ENCODE measurements at regions not wholly inside any gene's neighbourhood (a gene's known extent, or its start where the extent isn't known, plus 50 kb on each side); places are given as distances from the start of the nearest gene placed in this dataset.
"Not testable (repeated sequence)": the region's sequence is repeated elsewhere in the genome, so short reads cannot be mapped to it uniquely, and the experiment has no call there.

DNA sequence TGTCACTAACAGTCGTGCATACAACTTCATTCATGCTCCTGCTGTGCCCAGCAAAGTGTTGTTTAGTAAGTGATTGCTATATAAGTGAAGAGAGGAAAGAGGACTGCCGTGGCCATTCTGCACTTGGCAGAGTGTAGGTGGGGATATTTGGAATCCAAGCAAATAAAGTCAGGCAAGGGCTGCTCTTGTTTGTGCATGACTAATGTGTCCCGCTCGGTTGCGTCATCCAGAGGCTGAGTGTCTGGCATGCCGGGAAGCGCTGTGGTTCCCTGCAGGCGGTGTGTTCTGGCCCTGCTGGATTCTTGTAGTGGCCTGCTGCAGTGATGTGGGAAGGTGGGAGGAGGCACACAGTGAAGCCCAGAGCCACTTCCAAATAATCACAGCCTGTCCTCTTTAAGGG lies 136.9 kb upstream of the ANKH start:
- H3K27ac ChIP-seq (ENCODE audit: low read depth), result no peak overlapping the region
- no peak overlapping the region for H3K4me3 ChIP-seq (ENCODE audit: low read depth, low read length)
- no peak for DNase-seq (ENCODE audit: extremely low spot score)
- WGBS, result 30% methylated on average over 8 of the region's 8 CpGs
- no peaks in the 10 kb centered on the region for H3K36me3 ChIP-seq (ENCODE audit: insufficient read depth)
- H3K4me1 ChIP-seq (ENCODE audit: insufficient read depth), result no peaks in the 10 kb centered on the region

DNA sequence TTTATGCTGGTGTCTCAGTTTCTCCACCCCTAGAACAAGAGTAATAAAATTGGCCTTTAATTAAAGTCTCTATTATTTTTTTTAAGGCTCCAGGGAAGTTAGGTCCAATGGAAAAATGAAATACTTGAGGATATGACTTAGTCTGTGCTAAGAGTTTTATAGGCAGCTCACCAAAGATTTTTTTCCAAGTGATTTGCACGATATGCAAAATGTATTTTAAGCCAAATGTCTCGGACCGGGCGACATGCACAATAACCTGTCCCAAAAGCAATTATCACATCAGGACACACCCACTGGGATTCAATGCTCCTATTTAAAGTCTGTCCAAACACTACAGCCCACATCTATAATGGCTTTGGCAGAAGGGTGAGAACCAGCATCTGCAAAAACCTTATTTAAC lies 136.1 kb upstream of the ANKH start:
- no peaks in the 10 kb centered on the region for H3K36me3 ChIP-seq (ENCODE audit: insufficient read depth)
- H3K4me3 ChIP-seq (ENCODE audit: low read depth, low read length), result no peak overlapping the region
- 63% methylated on average over 4 of the region's 4 CpGs for WGBS
- no peak overlapping the region for H3K27ac ChIP-seq (ENCODE audit: low read depth)
- H3K4me1 ChIP-seq (ENCODE audit: insufficient read depth), result no peaks in the 10 kb centered on the region
- DNase-seq (ENCODE audit: extremely low spot score), result no peak

DNA sequence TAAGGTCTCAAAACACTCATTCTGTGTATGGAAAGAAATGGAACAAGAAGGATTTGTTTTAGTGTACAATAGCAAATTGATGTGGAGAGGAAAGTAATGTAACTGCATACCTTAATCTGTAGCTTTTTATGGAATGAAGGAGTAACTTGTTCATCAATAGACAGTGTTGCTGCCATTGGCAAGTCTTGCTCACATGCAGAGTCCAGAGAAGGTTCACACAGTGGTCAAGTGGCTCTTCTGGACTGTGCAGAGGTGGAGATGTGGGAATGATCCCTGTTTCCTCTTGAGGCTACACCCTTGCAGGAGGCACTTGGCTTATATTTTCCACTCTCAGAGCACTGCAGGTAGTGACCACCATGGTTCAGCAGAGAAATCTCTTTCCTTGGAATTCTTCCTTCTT lies 132.9 kb upstream of the ANKH start:
- Histone ChIP-seq H3K27ac (ENCODE audit: low read depth) (no peak overlapping the region), H3K4me3 (ENCODE audit: low read depth, low read length) (no peak overlapping the region), H3K36me3 (ENCODE audit: insufficient read depth) (no peaks in the 10 kb centered on the region), H3K4me1 (ENCODE audit: insufficient read depth) (no peaks in the 10 kb centered on the region)
- DNase-seq (ENCODE audit: extremely low spot score), result no peak

DNA sequence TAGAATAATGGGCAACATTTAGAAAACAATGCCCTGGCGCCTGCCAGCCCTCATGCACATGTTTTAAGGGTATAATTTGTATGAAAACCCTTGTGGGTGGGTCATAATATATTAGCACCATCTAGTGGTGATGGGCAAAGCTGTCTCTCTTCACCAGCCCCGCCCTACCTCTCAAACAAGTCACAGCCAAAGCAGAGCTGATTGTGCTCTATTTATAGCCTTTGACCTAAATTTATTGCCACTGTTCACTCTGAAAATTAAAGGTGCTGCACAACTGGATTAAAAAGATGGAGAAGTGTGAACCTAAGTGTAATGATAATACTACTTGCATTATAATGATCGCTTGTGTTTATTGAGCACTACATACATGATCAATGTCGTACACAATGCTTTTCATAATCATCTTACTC lies 131.9 kb upstream of the ANKH start:
- no peak overlapping the region for H3K4me3 ChIP-seq (ENCODE audit: low read depth, low read length)
- H3K27ac ChIP-seq (ENCODE audit: low read depth), result no peak overlapping the region
- H3K36me3 ChIP-seq (ENCODE audit: insufficient read depth), result no peaks in the 10 kb centered on the region
- DNase-seq (ENCODE audit: extremely low spot score), result no peak
- WGBS, result 52% methylated on average over 4 of the region's 4 CpGs
- no peaks in the 10 kb centered on the region for H3K4me1 ChIP-seq (ENCODE audit: insufficient read depth)

DNA sequence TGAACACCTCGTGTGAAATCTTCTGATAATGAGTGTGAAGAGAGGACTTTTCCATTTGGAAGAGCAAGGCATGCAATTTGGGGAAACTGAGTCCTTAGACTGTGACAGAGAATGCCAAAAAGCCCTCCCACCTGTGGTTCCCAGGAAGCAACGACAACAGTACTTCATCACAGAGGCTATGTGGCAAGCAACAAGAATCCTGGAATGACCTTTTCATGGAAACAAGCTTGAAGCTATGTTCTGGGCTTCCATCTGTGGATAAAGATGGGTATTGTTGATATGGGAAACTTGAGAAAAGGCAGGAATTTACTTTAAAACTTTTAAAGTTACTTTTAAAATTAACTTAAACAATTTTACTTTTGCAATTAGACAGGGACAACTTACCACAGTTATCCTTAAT lies 131.2 kb upstream of the ANKH start:
- DNase-seq (ENCODE audit: extremely low spot score), result no peak
- Histone ChIP-seq H3K4me3 (ENCODE audit: low read depth, low read length) (no peak overlapping the region), H3K27ac (ENCODE audit: low read depth) (no peak overlapping the region), H3K4me1 (ENCODE audit: insufficient read depth) (no peaks in the 10 kb centered on the region), H3K36me3 (ENCODE audit: insufficient read depth) (no peaks in the 10 kb centered on the region)
- WGBS, result 45% methylated on average over 2 of the region's 2 CpGs

DNA sequence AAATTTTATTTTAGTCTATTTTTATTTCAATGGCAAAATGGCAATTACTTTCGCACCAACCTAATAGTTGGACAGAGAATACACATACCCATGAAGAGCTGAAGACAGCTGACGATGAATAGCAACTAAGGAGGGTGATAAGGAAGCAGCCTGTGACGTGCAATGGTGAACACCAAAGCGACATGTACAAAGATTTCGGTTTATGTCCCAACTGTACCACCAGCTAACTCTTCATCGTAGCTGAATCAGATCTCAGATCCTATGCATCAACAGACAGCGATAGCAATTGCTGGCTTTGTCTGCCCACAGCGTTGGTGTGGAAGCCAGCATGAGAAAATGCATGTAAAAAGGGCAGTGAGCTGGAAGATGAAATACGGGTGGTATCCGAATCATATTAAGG lies 130.6 kb upstream of the ANKH start:
- DNase-seq (ENCODE audit: extremely low spot score), result no peak
- Histone ChIP-seq H3K4me3 (ENCODE audit: low read depth, low read length) (no peak overlapping the region), H3K4me1 (ENCODE audit: insufficient read depth) (no peaks in the 10 kb centered on the region), H3K36me3 (ENCODE audit: insufficient read depth) (no peaks in the 10 kb centered on the region), H3K27ac (ENCODE audit: low read depth) (no peak overlapping the region)
- WGBS, result 91% methylated on average over 10 of the region's 10 CpGs

DNA sequence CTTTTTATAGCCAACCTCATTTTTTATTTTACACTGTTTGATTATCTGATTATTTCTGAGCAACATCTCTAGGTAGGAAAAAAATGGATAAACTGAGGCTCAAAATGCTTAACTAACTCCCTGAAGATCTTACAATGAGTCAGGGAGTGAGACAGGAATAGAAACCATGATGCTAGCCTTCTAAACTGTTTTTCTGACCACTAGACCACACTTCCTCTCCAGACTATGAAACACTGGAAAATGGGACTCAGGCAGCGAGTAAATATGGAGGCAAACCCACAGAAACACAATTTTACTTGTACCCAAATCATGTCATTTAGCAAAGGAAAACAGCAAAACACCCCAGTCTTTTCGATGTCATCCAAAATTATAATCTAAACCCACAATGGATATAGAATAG lies 129.9 kb upstream of the ANKH start:
- 88% methylated on average over 2 of the region's 2 CpGs for WGBS
- H3K4me3 ChIP-seq (ENCODE audit: low read depth, low read length), result no peak overlapping the region
- H3K36me3 ChIP-seq (ENCODE audit: insufficient read depth), result no peaks in the 10 kb centered on the region
- no peak for DNase-seq (ENCODE audit: extremely low spot score)
- no peak overlapping the region for H3K27ac ChIP-seq (ENCODE audit: low read depth)
- no peaks in the 10 kb centered on the region for H3K4me1 ChIP-seq (ENCODE audit: insufficient read depth)

DNA sequence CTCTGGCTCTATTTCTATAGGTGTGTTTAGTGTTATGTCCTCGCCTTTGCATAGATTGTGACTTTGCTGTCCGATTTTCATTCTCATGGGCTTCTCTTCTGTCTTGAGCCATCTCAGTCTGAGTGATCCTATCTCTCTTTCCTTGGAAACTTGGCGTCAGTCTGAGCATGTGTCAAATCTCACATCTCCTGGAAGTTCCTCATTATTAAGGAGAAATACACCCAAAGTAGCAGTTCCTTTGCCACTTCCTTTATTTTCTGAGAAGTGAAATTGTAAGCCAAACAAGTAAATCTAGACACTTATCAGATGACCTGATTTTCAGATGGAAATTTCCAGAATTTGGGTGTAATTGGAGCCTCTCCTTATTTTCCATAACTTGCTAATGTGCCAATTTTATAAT lies 126.9 kb upstream of the ANKH start:
- 90% methylated on average over 3 of the region's 3 CpGs for WGBS
- Histone ChIP-seq H3K4me1 (ENCODE audit: insufficient read depth) (no peaks in the 10 kb centered on the region), H3K4me3 (ENCODE audit: low read depth, low read length) (no peak overlapping the region), H3K36me3 (ENCODE audit: insufficient read depth) (no peaks in the 10 kb centered on the region), H3K27ac (ENCODE audit: low read depth) (no peak overlapping the region)
- no peak for DNase-seq (ENCODE audit: extremely low spot score)

DNA sequence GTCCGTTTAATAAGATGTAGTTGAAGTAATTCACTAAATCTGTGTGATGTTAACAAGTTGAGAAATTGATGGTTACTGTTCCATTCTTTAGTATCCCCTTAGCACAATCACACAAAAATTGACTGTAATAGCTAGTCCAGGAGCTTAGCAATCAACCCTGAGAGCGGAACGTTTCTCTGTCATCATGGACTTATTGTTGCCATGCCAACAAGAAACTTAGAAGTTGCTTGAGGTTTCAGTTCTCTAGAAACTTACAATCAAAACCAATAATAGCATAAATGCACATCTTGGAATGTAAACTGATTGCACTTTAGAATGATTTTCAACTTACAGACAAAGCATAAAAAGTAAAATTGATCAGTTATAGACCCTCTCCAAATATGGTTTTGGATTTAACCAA lies 125.4 kb upstream of the ANKH start:
- H3K4me3 ChIP-seq (ENCODE audit: low read depth, low read length), result no peak overlapping the region
- H3K27ac ChIP-seq (ENCODE audit: low read depth), result no peak overlapping the region
- H3K4me1 ChIP-seq (ENCODE audit: insufficient read depth), result no peaks in the 10 kb centered on the region
- no peaks in the 10 kb centered on the region for H3K36me3 ChIP-seq (ENCODE audit: insufficient read depth)
- DNase-seq (ENCODE audit: extremely low spot score), result no peak
- WGBS, result 68% methylated on average over 3 of the region's 3 CpGs

DNA sequence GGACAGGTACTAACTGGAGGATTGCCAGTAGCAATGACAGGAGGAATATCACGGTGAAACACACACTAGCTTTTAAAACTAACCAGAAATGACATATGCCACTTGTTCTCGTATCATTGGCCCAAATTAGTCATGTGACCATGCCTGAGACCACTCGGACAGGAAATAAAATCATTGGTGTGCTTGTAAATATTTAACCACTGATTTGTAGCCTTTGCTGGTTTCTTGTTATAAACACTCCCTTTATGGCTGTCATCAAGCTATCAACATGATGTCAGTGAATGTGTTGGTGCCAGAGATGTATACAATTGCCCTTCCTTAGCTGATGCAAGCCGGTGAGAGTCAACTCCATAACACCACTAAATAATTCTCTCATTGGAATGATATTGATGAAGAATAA lies 123.7 kb upstream of the ANKH start:
- WGBS, result 55% methylated on average over 4 of the region's 4 CpGs
- DNase-seq (ENCODE audit: extremely low spot score), result no peak
- no peaks in the 10 kb centered on the region for H3K36me3 ChIP-seq (ENCODE audit: insufficient read depth)
- no peaks in the 10 kb centered on the region for H3K4me1 ChIP-seq (ENCODE audit: insufficient read depth)
- H3K4me3 ChIP-seq (ENCODE audit: low read depth, low read length), result no peak overlapping the region
- H3K27ac ChIP-seq (ENCODE audit: low read depth), result no peak overlapping the region

DNA sequence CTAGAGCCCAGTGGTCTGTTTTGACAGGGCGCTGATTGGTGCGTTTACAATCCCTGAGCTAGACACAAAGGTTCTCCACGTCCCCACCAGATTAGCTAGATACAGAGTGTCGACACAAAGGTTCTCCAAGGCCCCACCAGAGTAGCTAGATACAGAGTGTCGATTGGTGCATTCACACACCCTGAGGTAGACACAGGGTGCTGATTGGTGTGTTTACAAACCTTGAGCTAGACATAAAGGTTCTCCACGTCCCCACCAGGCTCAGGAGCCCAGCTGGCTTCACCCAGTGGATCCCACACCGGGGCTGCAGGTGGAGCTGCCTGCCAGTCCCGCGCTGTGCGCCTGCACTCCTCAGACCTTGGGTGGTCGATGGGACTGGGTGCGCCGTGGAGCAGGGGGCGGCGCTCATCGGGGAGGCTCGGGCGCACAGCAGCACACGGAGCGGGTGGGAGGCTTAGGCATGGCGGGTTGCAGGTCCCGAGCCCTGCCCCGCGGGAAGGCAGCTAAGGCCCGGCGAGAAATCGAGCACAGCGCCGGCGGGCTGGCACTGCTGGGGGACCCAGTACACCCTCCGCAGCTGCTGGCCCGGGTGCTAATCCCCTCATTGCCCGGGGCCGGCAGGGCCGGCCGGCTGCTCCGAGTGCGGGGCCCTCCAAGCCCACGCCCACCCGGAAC lies 122.0 kb upstream of the ANKH start:
- 91% methylated on average over 40 of the region's 40 CpGs for WGBS
- not testable (repeated sequence) for H3K27ac ChIP-seq (ENCODE audit: low read depth); H3K4me3 ChIP-seq (ENCODE audit: low read depth, low read length); H3K36me3 ChIP-seq (ENCODE audit: insufficient read depth); H3K4me1 ChIP-seq (ENCODE audit: insufficient read depth); DNase-seq (ENCODE audit: extremely low spot score)

DNA sequence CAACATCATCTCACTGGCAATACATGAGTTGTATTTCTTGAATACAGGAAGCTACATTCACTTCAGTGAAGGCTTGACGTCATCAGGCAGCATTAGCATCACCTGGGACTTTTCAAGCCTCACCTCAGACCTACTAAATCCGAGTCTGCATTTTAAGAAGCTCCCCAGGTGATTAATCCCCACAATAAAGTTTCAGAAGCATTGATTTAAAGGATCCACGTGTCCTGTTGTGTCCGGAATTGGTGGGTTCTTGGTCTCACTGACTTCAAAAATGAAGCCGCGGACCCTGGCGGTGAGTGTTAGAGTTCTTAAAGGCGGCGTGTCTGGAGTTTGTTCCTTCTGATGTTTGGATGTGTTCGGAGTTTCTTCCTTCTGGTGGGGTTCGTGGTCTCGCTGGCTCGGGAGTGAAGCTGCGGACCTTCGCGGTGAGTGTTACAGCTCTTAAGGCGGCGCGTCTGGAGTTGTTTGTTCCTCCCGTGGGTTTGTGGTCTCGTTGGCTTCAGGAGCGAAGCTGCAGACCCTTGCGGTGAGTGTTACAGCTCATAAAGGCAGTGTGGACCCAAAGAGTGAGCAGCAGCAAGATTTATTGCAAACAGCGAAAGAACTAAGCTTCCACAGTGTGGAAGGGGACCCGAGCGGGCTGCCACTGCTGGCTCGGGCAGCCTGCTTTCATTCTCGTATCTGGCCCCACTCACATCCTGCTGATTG lies 121.3 kb upstream of the ANKH start:
- not testable (repeated sequence) for H3K27ac ChIP-seq (ENCODE audit: low read depth); H3K4me3 ChIP-seq (ENCODE audit: low read depth, low read length); H3K4me1 ChIP-seq (ENCODE audit: insufficient read depth); DNase-seq (ENCODE audit: extremely low spot score); H3K36me3 ChIP-seq (ENCODE audit: insufficient read depth)
- WGBS, result 63% methylated on average over 28 of the region's 28 CpGs

DNA sequence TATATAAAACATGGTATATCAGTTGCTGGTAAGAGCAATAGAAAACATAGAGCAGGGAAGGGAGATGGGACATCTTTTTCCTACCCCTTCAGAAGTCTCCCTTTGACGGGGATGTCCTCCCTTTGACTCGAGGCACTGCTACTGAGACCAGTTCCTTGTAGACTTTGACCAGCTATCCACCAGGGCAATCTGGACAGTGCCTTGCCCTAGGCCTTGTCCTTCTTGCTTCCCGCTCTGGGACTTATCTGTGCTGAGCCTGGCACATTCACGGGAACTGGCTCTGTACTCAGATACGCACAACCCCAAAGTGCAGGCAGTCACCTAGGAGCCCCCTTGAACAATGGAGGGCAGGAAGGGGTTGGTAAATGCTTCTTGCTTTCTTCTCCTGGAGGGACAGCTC lies 116.6 kb upstream of the ANKH start:
- DNase-seq (ENCODE audit: extremely low spot score), result no peak
- Histone ChIP-seq H3K4me1 (ENCODE audit: insufficient read depth) (no peaks in the 10 kb centered on the region), H3K4me3 (ENCODE audit: low read depth, low read length) (no peak overlapping the region), H3K36me3 (ENCODE audit: insufficient read depth) (no peaks in the 10 kb centered on the region), H3K27ac (ENCODE audit: low read depth) (no peak overlapping the region)
- 90% methylated on average over 5 of the region's 5 CpGs for WGBS

DNA sequence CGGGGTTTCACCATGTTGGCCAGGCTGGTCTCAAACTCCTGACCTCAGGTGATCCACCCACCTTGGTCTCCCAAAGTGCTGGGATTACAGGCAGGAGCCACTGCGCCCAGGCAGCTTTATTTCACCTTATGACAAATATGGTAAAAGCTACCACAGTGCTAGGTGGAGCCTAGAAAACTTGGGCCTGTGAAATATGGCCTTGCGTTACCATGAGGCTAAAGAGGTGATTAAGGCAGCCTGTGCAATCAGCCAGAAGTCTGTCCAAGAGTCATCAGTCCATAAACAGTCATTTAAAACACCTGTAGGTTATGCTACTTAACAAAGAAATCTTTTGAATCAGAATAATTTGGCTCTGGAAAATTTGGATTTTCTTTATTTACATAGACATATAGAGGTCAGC lies 114.8 kb upstream of the ANKH start:
- H3K36me3 ChIP-seq (ENCODE audit: insufficient read depth), result no peaks in the 10 kb centered on the region
- DNase-seq (ENCODE audit: extremely low spot score), result no peak
- WGBS, result 96% methylated on average over 3 of the region's 3 CpGs

More for the DNA sequence above, 114.8 kb upstream of the ANKH start:
- Histone ChIP-seq H3K4me3 (ENCODE audit: low read depth, low read length) (no peak overlapping the region), H3K27ac (ENCODE audit: low read depth) (no peak overlapping the region), H3K4me1 (ENCODE audit: insufficient read depth) (no peaks in the 10 kb centered on the region)
